Inflammatory macrophage (primary cell): ENCODE measurements at regions not wholly inside any gene's neighbourhood (a gene's known extent, or its start where the extent isn't known, plus 50 kb on each side); places are given as distances from the start of the nearest gene placed in this dataset.
"Not testable (repeated sequence)": the region's sequence is repeated elsewhere in the genome, so short reads cannot be mapped to it uniquely, and the experiment has no call there.

Source experiments
- DNase-seq, 2 donors: peaks; one replicate each; pipeline ENCODE4 v3.0.0-alpha.2; 2020 to 2022

DNA sequence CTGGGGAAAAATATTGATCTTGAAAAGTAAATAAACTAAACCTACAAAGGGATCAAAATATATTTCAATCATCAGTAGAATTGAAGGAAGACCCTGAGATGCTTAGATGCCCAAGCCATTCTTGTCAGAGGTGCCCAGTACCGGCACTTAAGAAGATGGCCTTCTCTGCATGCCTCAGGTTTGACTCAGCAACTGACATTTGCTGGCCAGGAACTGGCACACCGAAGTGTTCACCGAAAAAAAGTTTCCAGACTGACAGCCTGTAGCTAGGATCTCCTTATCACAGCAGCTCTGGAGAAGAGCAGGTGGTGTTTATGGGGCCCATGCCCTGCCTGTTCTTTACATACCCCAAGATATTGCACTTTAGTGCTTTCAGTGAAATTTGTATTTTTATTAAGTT is 203.2 kb downstream of the MOXD1 start:
- DNase-seq: no peak

DNA sequence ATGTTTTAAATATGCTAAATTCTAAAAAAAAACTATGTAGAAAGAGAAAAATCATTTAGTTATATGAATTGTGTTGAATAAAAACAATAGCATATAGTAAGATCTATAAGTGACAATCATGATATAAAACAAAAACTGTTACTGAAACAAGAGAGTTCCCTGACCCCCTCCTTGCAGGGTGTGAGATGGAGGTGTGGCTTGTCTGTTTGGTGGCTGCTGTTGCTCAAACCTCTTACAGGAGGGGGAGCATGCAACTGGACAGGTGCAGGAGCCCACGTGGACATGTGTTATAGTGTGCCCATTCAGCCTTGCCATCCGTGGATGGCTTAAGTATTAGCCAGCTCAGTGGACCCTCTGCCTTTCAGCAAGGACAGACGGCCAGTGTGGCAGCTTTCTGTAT is 206.7 kb downstream of the MOXD1 start:
- no peak for DNase-seq

DNA sequence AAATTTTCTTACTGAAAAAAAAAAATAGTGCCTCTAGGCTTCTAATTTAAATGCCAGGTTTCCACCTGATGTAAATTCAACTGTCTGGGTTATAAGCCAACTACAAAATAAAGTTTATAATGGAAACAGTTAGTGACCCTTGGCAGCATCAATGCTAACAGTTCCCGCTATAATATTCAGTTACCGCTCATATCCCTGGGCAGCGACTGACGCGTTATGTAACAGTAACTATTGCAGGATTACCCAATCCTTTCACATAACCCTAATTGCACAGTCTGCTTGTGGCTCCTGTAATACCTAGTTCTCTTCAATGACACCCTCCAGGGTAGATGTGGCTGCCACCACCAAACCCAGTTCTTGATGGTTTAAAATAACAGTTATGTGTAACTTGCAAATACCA is 208.6 kb downstream of the MOXD1 start:
- DNase-seq: no peak

DNA sequence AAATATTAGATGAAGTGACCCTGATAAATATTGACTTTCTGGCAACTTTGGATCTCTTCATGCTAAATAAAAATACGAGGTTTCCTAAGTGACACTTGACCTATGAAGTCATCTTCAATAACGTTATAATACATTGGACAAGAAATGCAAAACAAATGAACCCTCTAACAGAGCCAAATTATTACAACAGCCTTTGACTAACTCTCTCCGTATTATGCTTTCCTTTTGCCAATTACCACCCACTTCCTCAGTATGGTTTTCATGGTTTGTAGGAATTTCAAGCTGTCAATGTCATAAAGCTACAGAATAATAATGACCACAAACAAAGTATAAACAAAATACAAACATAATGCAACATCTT is 210.5 kb downstream of the MOXD1 start:
- no peak for DNase-seq

DNA sequence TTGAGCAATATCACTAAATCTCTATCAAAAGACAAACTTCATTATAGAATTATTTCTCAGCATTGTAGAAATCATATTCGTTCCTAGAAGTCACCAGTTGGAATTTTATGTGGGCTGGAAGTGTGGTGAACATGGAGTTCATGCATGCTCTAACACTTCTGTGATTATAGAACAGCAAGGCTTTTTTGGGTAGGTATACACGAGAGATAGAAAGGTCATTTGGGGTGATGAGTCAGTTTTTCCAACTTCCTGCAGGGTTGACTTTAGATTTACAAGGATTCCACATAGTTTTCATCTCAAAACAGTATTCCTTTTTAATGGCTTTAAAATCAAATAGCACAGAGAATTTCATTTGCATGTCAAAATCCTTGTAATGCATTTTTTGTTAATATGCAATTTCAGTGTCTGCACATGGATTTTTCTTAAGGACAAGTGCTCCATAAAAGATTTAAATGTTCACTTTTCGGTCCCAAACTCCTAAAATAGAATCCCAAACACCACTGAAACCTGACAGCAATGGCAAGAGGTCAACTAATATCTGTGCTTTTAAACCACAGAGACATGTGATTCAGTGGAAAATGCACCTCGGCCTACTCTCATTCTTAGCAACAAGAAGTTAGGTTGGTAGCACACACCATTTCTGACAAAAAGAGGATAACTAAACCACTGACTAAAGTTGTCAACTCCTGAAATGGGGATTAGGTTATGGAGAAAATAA is 211.0 kb downstream of the MOXD1 start:
- DNase-seq: no peak

DNA sequence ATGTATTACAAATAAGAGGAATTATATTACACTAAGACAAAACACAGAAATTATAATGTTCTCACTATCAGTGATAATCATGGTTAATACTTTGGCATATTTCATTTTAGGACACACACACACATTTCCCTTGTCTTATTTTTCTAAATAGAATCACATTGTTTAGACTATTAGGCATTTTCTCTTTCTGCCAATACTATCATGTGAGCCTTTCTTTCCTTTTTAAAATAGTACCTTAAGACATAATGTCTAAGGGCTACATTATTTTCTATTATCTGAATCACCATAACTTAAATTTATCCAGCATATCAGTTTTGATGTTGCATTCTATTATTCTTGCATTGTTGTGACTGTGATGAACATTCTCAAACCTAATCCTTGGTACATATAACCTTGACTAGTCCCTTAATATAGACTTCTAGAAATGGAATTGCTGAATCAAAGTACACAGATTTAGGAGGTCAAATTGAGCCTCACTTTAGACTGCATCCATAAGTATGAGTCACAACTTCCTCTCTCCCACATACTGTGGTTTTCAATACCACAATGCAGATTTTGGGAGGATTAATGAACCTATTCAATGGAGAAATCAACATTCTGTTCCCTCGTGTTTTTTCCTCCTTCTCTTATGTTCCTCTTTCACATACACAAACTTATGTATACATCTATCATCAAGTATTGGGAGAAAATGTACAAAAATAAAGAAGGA is 212.6 kb downstream of the MOXD1 start:
- peak; percentile 43 to 58 for DNase-seq

DNA sequence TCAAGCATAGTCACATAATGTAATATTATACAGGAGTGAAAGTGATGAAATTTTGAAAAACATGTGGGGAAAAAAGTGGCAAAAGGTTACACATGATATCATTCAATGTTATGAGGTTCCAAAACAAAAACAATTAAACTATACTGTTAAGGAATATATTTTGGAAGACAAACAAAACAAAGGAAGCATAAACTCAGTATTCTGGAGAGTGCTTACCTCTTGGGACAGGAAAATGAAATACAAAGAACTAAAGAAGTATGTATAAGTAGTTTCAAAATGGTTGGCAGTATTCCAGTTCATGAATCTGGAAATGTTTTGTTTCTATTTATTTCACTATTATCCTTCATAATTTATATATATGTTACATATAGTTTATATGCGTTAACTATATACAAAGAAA is 213.5 kb downstream of the MOXD1 start:
- DNase-seq: no peak

DNA sequence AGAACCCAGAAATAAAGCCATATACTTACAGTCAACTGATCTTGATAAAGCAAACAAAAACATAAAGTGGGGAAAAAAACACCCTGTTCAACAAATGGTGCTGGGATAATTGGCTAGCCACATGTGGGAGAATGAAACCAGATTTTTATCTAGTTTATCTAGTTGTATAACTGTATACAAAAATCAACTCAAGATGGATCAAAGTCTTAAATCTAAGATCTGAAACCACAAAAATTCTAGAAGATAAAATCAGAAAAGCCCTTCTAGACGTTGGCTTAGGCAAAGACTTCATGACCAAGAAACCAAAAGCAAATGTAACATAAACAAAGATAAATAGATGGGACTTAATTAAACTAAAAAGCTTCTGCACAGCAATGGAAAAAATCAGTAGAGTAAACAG is 216.3 kb downstream of the MOXD1 start:
- not testable (repeated sequence) for DNase-seq

DNA sequence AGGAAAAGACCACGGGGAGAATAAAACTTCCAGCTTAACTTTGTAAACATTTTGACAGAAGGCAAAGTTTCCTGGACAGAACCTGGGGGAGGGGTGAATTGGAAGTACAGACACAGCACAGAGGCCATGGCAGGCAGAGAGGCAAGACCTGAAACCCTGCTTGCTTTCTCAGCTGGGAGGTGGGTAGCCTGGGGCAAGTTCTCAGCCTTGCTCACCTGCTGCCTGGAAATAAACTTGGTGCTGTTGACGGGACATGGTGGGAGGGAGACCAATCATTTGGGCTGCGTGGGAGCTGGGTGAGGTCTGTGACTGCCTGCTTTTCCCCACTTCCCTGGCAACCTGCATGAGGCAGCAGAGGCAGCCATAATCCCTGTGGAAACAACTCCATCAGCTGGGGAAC is 221.3 kb downstream of the MOXD1 start:
- no peak for DNase-seq

DNA sequence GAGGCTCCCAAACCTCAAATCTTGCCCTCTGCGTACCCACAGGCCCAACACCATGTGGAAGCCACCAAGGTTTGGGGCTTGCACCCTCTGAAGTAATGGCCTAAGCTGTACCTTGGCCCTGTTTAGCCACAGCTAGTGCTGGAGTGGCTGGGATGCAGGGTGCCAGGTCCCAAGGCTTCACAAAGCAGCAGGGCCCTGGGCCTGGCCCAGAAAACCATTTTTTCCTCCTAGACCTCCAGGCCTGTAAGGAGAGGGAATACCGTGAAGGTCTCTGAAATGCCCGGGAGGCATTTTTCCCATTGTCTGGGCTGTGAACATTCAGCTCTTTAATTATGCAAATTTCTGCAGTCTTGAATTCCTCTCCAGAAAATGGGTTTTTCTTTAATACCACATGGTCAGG is 223.7 kb upstream of the CCN2 start:
- DNase-seq: no peak

DNA sequence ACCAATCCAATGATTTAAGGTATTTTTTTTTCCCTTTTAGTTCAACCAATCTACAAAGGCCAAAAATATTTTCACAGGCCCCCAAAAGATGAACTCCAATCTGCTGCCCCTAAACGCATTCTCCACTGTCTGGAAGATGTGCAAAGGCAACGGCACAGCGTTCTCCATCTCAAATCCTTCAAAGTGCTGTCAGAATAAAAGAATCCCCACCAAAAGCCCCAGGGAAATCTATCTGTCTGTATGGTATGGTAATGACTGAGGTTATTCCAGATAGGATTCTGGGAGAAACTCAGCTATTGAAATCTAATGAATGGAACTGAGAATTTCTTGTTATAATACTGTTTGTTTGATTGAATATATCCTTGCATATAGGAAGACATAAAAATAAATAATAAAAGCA is 217.8 kb upstream of the CCN2 start:
- DNase-seq: no peak

DNA sequence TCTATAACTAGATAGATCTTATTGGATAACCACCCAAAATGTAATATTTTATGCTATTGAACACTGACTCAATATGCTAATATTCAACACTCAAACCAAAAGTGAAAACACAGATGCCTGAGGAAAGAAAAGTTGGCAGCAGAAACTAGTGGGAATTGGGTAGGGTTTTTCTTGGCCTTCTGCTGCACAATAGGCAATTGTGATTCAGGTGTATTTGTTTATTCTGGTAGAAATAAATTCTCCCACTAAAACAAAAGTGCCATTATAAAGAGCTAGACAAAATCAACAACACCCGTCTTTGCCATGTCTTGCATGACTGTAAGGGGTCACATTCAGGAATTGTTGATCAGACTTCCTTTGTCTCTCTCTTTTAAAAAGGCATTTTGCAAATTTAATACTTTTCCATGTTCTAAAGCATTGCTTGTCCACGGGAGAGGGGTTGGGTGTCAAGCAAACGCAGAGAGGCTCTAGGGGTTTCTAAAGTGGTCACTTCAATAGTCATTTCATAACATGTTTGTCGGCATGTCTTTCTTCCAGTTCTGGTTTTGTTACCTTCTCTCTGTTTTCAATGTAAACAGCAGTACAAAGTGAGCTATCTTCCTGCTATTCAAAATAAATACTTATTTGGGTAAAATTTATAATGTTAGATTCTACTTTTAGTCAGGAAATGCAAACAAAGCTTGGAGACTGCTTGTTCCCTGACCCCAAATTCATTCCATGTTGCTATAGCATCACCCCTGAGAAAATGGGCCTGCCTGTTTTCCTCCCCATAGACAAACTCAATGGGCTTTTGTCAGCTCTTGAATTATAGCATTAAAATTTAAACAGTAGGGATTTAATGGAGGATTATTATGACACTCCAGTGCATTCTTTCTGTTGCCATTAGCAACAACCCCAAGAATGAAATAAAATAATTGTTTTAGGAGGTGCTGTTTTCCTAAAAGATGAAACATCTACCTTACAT is 217.0 kb upstream of the CCN2 start:
- DNase-seq: no peak

DNA sequence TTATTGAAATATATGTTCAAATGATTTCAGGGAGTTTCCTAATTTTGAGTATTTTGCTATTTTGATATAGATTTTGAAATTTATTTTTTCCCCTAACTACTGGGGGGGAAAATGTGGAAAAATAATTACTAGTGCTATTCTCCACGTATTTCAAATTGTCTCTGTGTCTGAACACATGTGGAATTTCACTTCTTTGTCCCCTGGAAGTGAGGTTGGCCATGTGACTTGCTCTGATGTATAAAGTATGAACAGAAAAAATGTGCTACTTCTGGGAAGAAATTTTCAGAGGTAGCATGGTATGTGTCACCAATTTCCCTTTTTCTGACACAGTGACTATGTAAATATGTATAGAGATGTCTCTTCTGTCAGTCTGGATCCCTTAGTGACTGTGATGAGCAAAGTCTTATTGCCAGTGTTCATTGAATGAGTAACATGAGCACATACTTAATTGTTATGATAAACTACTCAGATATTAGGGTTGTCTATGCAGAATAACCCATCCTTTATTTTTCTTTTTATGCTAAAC is 215.4 kb upstream of the CCN2 start:
- DNase-seq: no peak

DNA sequence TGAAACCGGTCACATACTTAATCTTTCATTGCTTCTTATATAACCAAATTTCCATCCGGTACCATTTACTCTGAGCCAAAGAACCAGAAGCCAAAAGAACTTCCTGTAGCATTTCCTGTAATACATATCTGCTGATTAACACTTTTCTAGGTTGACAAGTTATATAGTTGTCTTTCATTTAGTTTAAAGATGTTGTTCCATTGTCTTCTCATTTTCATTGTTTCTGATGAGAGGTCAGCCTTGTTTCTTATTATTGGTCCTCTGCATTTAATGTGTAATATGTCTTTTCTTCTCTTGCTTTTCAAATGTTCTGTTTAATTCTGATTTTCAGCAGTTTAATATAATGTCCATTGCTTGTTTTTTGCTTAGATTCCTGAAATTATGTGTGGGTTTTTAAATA is 214.5 kb upstream of the CCN2 start:
- no peak for DNase-seq

DNA sequence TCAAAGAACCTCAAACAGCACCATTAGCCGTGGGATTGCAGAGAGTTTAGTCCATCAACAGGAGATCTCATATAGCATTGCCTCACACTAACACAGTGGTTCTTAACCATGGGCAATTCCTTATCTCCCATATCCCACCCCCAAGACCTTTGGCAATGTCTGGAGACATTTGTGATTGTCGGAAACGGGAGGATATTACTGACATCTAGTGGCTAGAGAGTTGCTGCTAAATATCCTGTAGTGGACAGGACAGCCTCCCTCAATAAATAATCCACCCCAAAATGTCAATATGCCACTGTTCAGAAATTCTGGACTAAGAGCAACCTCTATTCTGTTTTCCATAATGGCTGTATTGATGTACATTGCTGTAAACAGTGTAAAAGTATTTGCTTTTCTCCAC is 210.1 kb upstream of the CCN2 start:
- DNase-seq: no peak

DNA sequence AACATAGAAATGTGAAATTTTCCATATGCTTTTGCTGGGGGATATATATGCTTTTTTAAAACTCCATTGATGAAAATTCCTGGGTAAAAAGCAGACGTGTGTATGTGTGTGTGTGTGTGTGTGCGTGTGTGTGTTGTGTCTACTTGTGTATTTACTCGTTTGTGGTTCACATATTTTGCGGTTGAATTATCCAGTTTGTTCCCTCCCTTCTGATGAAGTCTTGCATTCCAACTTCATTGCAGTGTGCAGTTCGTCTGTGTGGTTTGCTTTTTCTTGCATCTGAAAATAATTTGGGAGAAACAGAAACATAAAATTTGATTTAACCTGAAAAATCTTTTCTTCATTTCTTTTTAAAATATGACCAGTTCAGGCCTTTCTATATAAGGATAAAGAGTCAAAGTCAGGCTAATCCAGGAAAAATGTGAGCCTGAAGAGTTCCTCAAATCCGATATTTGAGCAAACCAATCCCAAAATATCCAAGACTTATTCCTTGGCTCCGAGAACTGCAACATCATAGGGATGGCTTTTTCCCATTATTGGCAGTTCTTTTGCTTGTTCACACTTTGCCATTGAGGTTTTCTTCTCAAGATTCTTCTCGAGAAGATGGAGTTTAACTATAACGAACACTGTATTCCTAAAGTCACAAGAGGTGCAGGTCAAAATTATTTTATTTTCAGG is 202.2 kb upstream of the CCN2 start:
- no peak for DNase-seq

DNA sequence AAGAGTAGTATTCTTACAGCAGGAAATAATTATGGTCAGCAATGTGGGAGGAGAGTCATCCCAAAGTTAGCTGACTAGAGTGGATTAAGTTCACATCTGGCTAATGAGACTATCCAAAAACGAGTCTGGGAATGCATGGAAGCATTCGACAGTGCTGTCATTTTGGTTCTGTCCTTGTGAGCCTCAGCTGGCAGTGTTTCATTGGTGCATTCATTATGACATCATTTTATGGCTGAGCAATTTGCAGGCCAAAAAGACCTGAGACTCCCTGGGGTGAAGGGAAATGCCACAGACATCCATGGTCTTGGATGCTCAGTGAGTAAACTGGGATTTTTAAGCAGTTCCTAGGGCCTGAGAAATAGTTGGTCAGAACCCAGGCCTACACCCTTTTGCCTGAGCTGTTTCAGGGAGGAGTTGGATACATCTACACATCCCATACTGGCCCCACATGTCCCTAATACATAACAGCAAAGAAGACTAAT is 196.4 kb upstream of the CCN2 start:
- DNase-seq: no peak

DNA sequence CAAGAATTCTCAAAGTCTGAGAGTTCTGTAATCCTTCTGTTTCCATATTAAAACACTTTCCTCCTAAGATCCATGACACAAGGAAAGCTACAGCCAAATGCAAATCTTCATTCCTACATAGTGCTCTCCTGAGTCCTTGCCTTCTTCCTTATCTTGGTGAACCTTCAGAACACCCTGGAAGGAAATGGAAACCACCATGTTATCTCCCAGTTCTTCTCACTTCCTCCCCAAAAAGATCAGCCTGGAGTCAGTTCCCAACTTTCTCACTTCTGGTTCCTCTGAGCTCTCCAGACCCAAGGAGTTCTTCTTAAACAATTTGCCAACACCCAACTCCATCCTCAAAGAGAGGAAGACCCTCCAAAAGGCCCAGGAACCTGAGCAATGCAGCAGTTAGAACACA is 193.3 kb upstream of the CCN2 start:
- no peak for DNase-seq

DNA sequence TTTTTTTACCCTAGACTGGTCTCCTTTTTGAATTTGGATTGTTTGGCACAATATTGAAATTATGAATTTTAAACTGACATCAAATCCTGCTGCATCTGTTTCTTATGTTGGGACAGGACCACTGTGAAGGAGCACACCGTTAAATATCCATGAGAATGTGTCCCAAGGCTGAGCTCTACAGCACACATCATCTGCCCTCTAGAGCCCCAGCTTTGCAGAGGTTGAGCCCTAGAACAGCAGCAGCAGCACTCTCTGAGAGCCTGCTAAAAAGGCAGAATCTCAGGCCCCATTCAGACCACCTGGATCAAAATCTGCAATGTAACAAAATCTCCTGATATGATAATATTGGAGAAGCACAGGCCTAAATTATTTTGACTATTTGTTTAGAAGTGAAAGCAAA is 192.1 kb upstream of the CCN2 start:
- no peak for DNase-seq

DNA sequence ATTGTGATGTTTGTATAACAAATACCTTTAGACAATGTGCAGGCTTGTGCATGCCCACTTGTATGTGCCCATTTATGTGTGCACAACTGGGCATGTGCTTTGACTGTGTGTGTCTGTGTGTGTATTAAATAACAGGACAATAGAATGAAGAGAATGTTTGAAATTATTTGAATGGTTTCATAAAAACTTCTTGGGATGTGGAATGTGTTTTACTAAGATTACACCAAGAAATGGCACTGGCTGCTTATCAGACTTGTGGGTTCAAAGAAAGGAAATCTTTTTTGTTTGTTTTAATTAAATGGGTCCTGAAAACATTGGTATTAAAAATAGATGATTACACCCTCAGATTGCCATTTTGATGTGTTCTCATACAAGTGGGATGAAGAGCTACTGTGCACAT is 191.6 kb upstream of the CCN2 start:
- no peak for DNase-seq

DNA sequence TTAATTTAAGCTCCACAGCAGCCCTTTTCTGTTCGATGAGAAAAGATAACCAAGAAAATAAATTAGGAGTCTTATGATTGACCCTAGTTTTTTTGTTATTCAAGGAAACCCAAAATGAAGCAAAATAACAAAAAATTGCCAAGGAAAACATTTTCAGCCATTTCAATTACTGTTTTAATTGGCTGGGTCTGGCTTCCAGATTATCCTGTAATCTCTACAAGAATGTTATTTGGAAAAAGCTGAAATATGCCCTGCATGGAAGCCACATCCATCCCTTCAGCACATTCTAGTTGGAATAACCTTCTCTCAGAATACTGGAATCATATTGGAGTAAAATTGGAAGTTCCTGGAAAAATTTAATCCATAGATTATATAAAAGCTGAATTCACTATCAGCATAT is 191.1 kb upstream of the CCN2 start:
- DNase-seq: no peak

DNA sequence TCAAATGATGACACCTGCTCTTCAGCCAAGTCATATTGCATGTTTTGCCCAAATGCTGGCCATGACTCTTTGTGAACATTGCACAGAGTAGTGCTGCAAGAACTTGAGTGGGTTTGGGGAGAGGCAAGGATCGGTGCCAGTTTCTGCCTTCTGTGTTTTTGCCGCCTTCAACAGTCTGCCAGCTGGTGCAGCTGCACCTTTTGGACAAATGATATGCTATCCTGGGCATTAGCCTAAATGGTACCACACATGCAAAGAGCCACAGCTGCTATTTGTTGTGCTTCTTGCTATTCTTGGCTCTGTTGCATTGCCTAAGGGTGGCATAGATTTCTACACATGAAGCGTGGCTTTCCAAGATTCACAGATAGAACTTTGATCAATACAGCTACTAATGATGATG is 189.0 kb upstream of the CCN2 start:
- no peak for DNase-seq

DNA sequence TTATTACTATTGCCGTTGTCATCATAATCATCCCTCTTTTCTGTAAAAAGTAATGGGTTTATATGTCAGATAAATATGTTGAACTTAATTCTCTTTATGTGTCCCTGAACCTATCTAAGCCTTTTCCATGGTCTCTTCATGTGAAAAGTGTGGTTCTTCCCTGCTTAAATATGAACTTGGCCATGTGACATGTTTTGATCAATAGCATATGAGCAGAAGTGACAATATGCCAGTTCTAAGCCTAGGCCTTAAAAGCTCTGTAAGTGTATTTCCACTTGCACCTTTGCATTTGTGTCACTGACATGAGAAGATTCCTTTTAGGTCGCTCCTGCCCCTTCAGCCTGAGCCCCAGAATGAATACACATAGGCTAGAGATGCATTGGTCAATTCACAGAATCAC is 188.4 kb upstream of the CCN2 start:
- DNase-seq: no peak
